H9 (cell line): ENCODE measurements at regions not wholly inside any gene's neighbourhood (a gene's known extent, or its start where the extent isn't known, plus 50 kb on each side); places are given as distances from the start of the nearest gene placed in this dataset.

Experiments used
- DNase-seq: peaks from one replicate; pipeline ENCODE4 v3.0.0-alpha.2; 2017
- H2AFZ ChIP-seq: one replicate; pipeline ENCODE4 v1.6.1; 2013; ENCODE audit warnings: mild to moderate bottlenecking, low read length, control low read depth, moderate library complexity
- H2AK5ac ChIP-seq: 2 replicates; pipeline ENCODE4 v1.6.1; 2013; ENCODE audit warnings: low read length, control low read depth, mixed read lengths; ENCODE audit not compliant: insufficient read length
- H2BK120ac ChIP-seq: one replicate; pipeline ENCODE4 v1.6.1; 2013; ENCODE audit warnings: low read depth, mild to moderate bottlenecking, low read length, control low read depth, inconsistent platforms; ENCODE audit not compliant: poor library complexity, severe bottlenecking
- H2BK12ac ChIP-seq: 2 replicates; pipeline ENCODE4 v1.6.1; 2013; ENCODE audit warnings: low read length, control low read depth, mixed read lengths, low read depth; ENCODE audit not compliant: insufficient read length
- H2BK15ac ChIP-seq: 2 replicates; pipeline ENCODE4 v1.6.1; 2013; ENCODE audit warnings: low read depth, low read length, control low read depth
- H2BK20ac ChIP-seq: one replicate; pipeline ENCODE4 v1.6.1; 2013; ENCODE audit warnings: low read depth, mild to moderate bottlenecking, low read length, control low read depth, inconsistent platforms; ENCODE audit not compliant: poor library complexity, severe bottlenecking
- H2BK5ac ChIP-seq: 2 replicates; pipeline ENCODE4 v1.6.1; 2013; ENCODE audit warnings: low read length, control low read depth, mixed read lengths; ENCODE audit not compliant: insufficient read length
- H3K14ac ChIP-seq: 2 replicates; pipeline ENCODE4 v1.6.1; 2013; ENCODE audit warnings: low read length, control low read depth; ENCODE audit not compliant: insufficient read depth
- H3K18ac ChIP-seq: 2 replicates; pipeline ENCODE4 v1.6.1; 2013; ENCODE audit warnings: low read depth, mild to moderate bottlenecking, mixed read lengths, low read length, control low read depth; ENCODE audit not compliant: insufficient read length
- H3K23ac ChIP-seq: 2 replicates; pipeline ENCODE4 v1.6.1; 2013; ENCODE audit warnings: low read length, control low read depth, mixed read lengths, low read depth; ENCODE audit not compliant: insufficient read length
- H3K23me2 ChIP-seq: 2 replicates; pipeline ENCODE4 v1.6.1; 2013; ENCODE audit warnings: low read depth, mild to moderate bottlenecking, mixed read lengths, low read length, control low read depth; ENCODE audit not compliant: insufficient read length, poor library complexity, severe bottlenecking
- H3K27ac ChIP-seq: 2 replicates; pipeline ENCODE4 v1.5.1; 2013; ENCODE audit warnings: low read length, control low read depth, mixed read lengths, low read depth; ENCODE audit not compliant: insufficient read length
- H3K27me3 ChIP-seq: 2 replicates; pipeline ENCODE4 v1.6.1; 2013; ENCODE audit warnings: low read length, control low read depth, inconsistent platforms; ENCODE audit not compliant: insufficient read depth
- H3K4ac ChIP-seq: 2 replicates; pipeline ENCODE4 v1.6.1; 2013; ENCODE audit warnings: low read depth, mild to moderate bottlenecking, control low read depth, inconsistent platforms, low read length, moderate library complexity
- H3K4me1 ChIP-seq: 2 replicates; pipeline ENCODE4 v1.6.1; 2013; ENCODE audit warnings: low read length, control low read depth, inconsistent platforms; ENCODE audit not compliant: insufficient read depth
- H3K4me2 ChIP-seq: 2 replicates; pipeline ENCODE4 v1.6.1; 2013; ENCODE audit warnings: low read length, control low read depth, mixed read lengths; ENCODE audit not compliant: insufficient read length, insufficient read depth
- H3K56ac ChIP-seq: 2 replicates; pipeline ENCODE4 v1.6.1; 2013; ENCODE audit warnings: low read depth, mild to moderate bottlenecking, mixed read lengths, low read length, control low read depth; ENCODE audit not compliant: insufficient read length
- H3K79me1 ChIP-seq: 2 replicates; pipeline ENCODE4 v1.6.1; 2013; ENCODE audit warnings: low read depth, mild to moderate bottlenecking, moderate library complexity, low read length, control low read depth, inconsistent platforms; ENCODE audit not compliant: insufficient read depth, poor library complexity, severe bottlenecking
- H3K79me2 ChIP-seq: 2 replicates; pipeline ENCODE4 v1.6.1; 2013; ENCODE audit warnings: low read length, control low read depth, inconsistent platforms; ENCODE audit not compliant: insufficient read depth
- H3K9ac ChIP-seq: 2 replicates; pipeline ENCODE4 v1.6.1; 2013; ENCODE audit warnings: low read length, control low read depth, mixed read lengths; ENCODE audit not compliant: insufficient read length; ENCODE audit errors: extremely low read depth
- H3K9me3 ChIP-seq: one replicate; pipeline ENCODE4 v1.6.1; 2013; ENCODE audit warnings: low read depth, low read length, inconsistent platforms; ENCODE audit not compliant: control insufficient read depth
- H3T11ph ChIP-seq: one replicate; pipeline ENCODE4 v1.6.1; 2013; ENCODE audit warnings: mild to moderate bottlenecking, low read length, control low read depth, inconsistent platforms
- H4K20me1 ChIP-seq: one replicate; pipeline ENCODE4 v1.6.1; 2013; ENCODE audit not compliant: control insufficient read depth, insufficient read length, insufficient read depth
- H4K5ac ChIP-seq: 2 replicates; pipeline ENCODE4 v1.6.1; 2013; ENCODE audit warnings: low read depth, mild to moderate bottlenecking, mixed read lengths, low read length, control low read depth; ENCODE audit not compliant: insufficient read length
- H4K8ac ChIP-seq: replicated peaks from 2 replicates; pipeline ENCODE4 v1.6.1; 2013; ENCODE audit warnings: low read length, control low read depth, mixed read lengths, low read depth; ENCODE audit not compliant: insufficient read length
- H4K91ac ChIP-seq: 2 replicates; pipeline ENCODE4 v1.6.1; 2013; ENCODE audit warnings: low read depth, mild to moderate bottlenecking, moderate library complexity, mixed read lengths, low read length, control low read depth; ENCODE audit not compliant: insufficient read length
- H3K27ac Mint-ChIP-seq, 3 experiments: 2 replicates in 2 of 3; 3 replicates in 1 of 3; pipeline ENCODE4 v1.8.0; 2020 to 2021; ENCODE audit warnings: mixed read lengths in 3 of 3, mild to moderate bottlenecking in 1 of 3, moderate library complexity in 1 of 3
- H3K27me3 Mint-ChIP-seq: 2 replicates; pipeline ENCODE4 v1.8.0; 2021; ENCODE audit warnings: low read depth, mild to moderate bottlenecking, moderate library complexity, mixed read lengths
- H3K36me3 Mint-ChIP-seq, 3 experiments: 2 replicates in 2 of 3; 3 replicates in 1 of 3; pipeline ENCODE4 v1.8.0; 2020 to 2021; ENCODE audit warnings: low read depth in 3 of 3, mixed read lengths in 3 of 3; ENCODE audit not compliant: insufficient read depth in 1 of 3
- H3K4me1 Mint-ChIP-seq, 2 experiments: 2 replicates each; pipeline ENCODE4 v1.8.0; 2020; ENCODE audit warnings: mixed read lengths in 2 of 2
- H3K4me3 Mint-ChIP-seq, 2 experiments: 2 replicates in 1 of 2; 3 replicates in 1 of 2; pipeline ENCODE4 v1.8.0; 2020 to 2021; ENCODE audit warnings: mild to moderate bottlenecking in 2 of 2, mixed read lengths in 2 of 2, moderate library complexity in 1 of 2
- H3K9me3 Mint-ChIP-seq, 2 experiments: 2 replicates in 1 of 2; 3 replicates in 1 of 2; pipeline ENCODE4 v1.8.0; 2020; ENCODE audit warnings: mild to moderate bottlenecking in 2 of 2, mixed read lengths in 2 of 2, moderate library complexity in 1 of 2
- WGBS: extraction: QIAGEN DNeasy Blood & Tissue Kit; methylation state at CpG from one replicate; pipeline ENCODE4 v1.1.7; 2013; ENCODE audit warnings: missing lambda C conversion rate, low lambda C conversion rate, mixed read lengths; ENCODE audit not compliant: insufficient read length; ENCODE audit errors: extremely low coverage; 5-methylcytosine and 5-hydroxymethylcytosine counted together
- TF ChIP-seq, protein P1 (sequence below): fragments of 200-600 bp; sonication (generic); conservative IDR thresholded peaks from 3 replicates; pipeline ENCODE4 v1.8.0; 2021; ENCODE audit warnings: antibody characterized with exemption, mild to moderate bottlenecking

DNA sequence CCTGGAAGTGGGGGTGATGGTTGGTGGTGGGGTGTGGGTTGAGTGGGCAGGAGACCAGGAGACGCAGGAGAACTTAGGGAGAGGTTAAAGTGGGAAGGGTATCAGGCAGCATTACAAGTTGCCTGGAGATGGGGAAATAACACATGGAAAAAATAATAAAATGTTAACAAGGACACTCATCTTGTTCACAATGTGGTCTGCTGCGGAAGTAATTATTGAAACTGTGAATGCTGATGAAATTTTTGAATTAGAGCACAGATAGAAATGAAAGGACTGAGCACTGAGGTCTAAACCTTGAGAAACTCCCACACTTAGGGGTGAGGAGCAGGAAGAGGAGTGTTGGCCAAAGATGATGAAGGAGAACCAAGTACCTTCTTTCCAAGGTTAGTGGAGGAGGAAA lies 346.0 kb upstream of the PLET1 start:
- Histone ChIP-seq H4K91ac (no peak overlapping the region), H3K27ac (no peak overlapping the region), H3K4me2 (no peak overlapping the region), H2BK20ac (no peak overlapping the region), H3K23me2 (no peaks in the 10 kb centered on the region), H3K56ac (no peak overlapping the region), H3K14ac (no peak overlapping the region), H3K9ac (no peak overlapping the region), H3T11ph (no peak overlapping the region), H4K5ac (no peak overlapping the region), H3K79me1 (no peaks in the 10 kb centered on the region), H4K20me1 (no peaks in the 10 kb centered on the region), H3K79me2 (no peaks in the 10 kb centered on the region), H3K27me3 (no peaks in the 10 kb centered on the region), H2BK12ac (no peak overlapping the region), H2BK5ac (no peak overlapping the region), H2BK15ac (no peak overlapping the region), H3K23ac (no peak overlapping the region), H2AK5ac (no peak overlapping the region), H2AFZ (no peak overlapping the region), H3K18ac (no peak overlapping the region), H3K4ac (no peak overlapping the region), H3K4me1 (no peaks in the 10 kb centered on the region; the same call in 1 of the 2 replicates), H3K9me3 (no peaks in the 10 kb centered on the region), H4K8ac (no peak overlapping the region), H2BK120ac (no peak overlapping the region)
- DNase-seq = no peak
- Mint-ChIP-seq H3K27me3 (no peaks in the 10 kb centered on the region; the same call in none of the 2 replicates), H3K36me3 (no peaks in the 10 kb centered on the region), H3K9me3 (no peaks in the 10 kb centered on the region), H3K4me1 (peaks cover 3 to 13% of the 10 kb centered on the region in 2 experiments), H3K27ac (no peak overlapping the region), H3K4me3 (no peak overlapping the region)
- WGBS = no CpG with 5 or more reads among the region's 2 CpGs
- TF ChIP-seq, protein P1, sequence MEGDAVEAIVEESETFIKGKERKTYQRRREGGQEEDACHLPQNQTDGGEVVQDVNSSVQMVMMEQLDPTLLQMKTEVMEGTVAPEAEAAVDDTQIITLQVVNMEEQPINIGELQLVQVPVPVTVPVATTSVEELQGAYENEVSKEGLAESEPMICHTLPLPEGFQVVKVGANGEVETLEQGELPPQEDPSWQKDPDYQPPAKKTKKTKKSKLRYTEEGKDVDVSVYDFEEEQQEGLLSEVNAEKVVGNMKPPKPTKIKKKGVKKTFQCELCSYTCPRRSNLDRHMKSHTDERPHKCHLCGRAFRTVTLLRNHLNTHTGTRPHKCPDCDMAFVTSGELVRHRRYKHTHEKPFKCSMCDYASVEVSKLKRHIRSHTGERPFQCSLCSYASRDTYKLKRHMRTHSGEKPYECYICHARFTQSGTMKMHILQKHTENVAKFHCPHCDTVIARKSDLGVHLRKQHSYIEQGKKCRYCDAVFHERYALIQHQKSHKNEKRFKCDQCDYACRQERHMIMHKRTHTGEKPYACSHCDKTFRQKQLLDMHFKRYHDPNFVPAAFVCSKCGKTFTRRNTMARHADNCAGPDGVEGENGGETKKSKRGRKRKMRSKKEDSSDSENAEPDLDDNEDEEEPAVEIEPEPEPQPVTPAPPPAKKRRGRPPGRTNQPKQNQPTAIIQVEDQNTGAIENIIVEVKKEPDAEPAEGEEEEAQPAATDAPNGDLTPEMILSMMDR = no peak
